LNCAP (cell line): ENCODE measurements at regions not wholly inside any gene's neighbourhood (a gene's known extent, or its start where the extent isn't known, plus 50 kb on each side); places are given as distances from the start of the nearest gene placed in this dataset.

Source experiments
- CTCF ChIP-seq: fragments of 450-650 bp; IDR thresholded peaks from 2 replicates; pipeline ENCODE4 v1.5.1; 2017; ENCODE audit warnings: mild to moderate bottlenecking

DNA sequence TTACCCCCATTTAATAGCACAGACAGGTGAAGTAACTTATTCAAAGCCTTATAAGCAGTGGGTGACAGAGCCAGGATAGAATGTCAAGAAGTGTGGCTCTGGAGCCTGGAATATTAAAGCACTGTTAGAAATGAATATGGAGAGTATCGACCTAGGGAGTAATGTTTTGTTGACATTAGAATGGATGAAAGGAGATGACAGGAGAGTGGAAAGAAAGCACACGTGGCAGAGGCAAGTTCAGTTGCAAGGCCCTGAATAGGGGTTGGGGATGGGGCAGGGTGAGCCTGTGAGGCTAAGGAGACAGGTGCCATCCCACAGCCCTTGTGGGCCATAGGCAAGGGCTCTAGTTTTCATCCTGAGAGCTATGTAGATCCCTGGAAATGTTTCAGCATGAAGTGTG, 125.5 kb upstream of the PLXNA2 start:
- TF ChIP-seq CTCF: no peak

DNA sequence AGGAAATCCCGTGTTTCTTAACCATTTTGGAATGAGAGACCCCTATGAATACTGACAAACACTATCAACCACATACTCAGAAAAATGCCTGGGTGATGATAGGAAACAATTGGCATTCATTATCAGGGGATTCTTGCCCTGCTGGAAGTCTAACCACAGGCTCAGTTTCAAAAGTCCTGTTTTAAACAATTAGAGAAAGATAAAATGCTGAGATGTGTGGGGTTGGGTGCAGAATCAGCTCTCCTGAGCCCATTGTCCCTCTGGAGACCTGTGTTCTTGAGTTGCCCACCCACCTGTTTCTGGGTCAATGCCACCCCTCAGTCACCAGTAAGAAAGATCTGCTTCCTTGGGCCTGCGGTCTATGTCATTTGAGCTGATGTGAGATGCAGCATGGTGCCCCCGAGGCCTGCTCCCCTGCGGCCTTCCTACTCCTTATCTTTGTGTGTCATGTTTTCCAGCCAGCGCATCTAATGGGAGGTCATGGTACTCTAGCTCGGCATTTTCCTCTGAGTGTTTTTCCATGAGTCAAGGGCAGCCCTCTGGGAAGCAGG, 130.3 kb upstream of the PLXNA2 start:
- TF ChIP-seq CTCF: no peak

DNA sequence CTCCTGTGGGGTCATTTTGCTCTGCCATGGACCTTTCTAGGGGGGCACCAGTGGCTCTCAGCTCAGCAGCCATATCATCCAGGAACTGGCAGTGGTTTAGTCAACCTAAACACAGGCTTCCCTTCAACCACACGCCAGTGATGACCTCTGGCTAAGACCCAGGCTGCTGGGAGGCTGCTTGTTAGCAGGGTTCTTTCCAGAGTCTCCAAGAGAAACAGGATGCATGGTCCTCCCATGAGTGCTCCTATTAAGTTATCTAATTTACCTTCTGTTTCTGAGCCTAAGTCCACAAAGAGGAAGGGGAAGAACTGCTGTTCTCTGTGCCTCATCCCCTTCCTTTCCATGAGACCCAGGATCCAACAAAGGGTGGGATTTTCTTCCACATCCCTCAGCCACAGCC, 137.3 kb upstream of the PLXNA2 start:
- TF ChIP-seq CTCF: no peak

- no peak for TF ChIP-seq CTCF
Observed at GRCh38 chr1:208387908-208388811, 144.0 kb upstream of the PLXNA2 start.

GRCh38 chr1:208393416-208393815, 149.2 kb upstream of the PLXNA2 start:
- TF ChIP-seq CTCF: no peak

DNA sequence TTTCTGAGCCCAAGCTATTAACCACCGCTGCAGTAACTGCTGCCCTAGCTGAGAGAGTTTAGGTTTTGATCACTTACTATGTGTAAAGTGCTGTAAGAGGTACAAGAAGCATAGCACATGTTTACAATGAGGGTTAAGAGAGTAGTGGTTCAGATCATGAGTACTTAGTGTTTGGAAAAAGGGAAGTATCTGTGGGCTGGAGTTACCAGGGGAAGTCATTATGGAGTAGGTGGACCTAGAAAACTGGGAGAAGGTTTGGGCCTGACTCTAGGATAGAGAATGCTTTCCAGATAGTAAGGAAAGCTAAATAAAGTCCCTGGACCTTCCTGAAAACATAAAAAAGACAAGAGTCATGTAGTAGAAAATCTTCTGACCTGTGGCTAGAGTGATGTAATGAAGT, 149.6 kb upstream of the PLXNA2 start:
- TF ChIP-seq CTCF: no peak

DNA sequence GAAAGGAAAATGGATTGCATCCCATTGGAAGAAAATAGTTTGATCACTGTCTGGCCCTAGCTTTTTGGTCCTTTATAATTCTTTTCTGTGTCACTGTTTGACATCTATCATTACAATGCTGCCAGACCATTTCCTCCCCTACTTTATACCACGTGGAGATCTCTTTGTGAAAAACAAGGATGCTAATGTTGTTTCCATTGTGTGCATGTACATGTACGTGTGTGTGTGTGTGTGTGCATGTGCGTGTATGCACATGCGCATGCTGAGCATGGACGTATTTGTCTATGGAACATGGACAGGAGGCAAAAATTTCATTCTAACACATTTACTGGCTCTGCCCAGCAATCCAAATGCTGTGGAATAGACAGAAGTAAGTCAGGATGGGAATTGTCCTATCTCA, 153.1 kb upstream of the PLXNA2 start:
- TF ChIP-seq CTCF: no peak
